HL-60 (cell line): ENCODE measurements at regions not wholly inside any gene's neighbourhood (a gene's known extent, or its start where the extent isn't known, plus 50 kb on each side); places are given as distances from the start of the nearest gene placed in this dataset.

ENCODE experiments used
- DNase-seq, 2 experiments: peaks; one replicate each; pipeline ENCODE4 v3.0.0-alpha.2; 2010 to 2020; ENCODE audit warnings: low read depth in 1 of 2, low spot score in 1 of 2
- H3K27ac ChIP-seq: fragments of 250-450 bp; sonication (Bioruptor Pico); replicated peaks from 2 replicates; pipeline ENCODE4 v1.5.1; 2020; ENCODE audit warnings: mild to moderate bottlenecking, moderate library complexity
- H3K27me3 ChIP-seq: fragments of 250-450 bp; sonication (Bioruptor Pico); 2 replicates; pipeline ENCODE4 v1.5.1; 2021; ENCODE audit warnings: mild to moderate bottlenecking, moderate library complexity; ENCODE audit not compliant: insufficient read depth, poor library complexity, severe bottlenecking
- H3K4me3 ChIP-seq: replicated peaks from 2 replicates; pipeline ENCODE4 v1.5.1; 2011; ENCODE audit warnings: mild to moderate bottlenecking, control low read depth, low read length; ENCODE audit not compliant: insufficient read depth
- GABPA ChIP-seq: IDR thresholded peaks from 2 replicates; pipeline ENCODE4 v1.6.1; 2012; ENCODE audit warnings: low read depth
- POLR2AphosphoS5 ChIP-seq: IDR thresholded peaks from 2 replicates; pipeline ENCODE4 v1.6.1; 2012; ENCODE audit warnings: low read depth
- SPI1 ChIP-seq: IDR thresholded peaks from 2 replicates; pipeline ENCODE4 v1.6.1; 2012; ENCODE audit warnings: low read depth, mild to moderate bottlenecking, borderline replicate concordance
- TF ChIP-seq, protein P1 (sequence below): IDR thresholded peaks from one replicate; pipeline ENCODE4 v1.5.1; 2011; ENCODE audit warnings: low read length, control low read depth, inconsistent platforms; ENCODE audit not compliant: insufficient read depth
- TF ChIP-seq, protein P2 (sequence below): IDR thresholded peaks from 2 replicates; pipeline ENCODE4 v1.6.1; 2012; ENCODE audit warnings: low read depth; ENCODE audit not compliant: insufficient replicate concordance

DNA sequence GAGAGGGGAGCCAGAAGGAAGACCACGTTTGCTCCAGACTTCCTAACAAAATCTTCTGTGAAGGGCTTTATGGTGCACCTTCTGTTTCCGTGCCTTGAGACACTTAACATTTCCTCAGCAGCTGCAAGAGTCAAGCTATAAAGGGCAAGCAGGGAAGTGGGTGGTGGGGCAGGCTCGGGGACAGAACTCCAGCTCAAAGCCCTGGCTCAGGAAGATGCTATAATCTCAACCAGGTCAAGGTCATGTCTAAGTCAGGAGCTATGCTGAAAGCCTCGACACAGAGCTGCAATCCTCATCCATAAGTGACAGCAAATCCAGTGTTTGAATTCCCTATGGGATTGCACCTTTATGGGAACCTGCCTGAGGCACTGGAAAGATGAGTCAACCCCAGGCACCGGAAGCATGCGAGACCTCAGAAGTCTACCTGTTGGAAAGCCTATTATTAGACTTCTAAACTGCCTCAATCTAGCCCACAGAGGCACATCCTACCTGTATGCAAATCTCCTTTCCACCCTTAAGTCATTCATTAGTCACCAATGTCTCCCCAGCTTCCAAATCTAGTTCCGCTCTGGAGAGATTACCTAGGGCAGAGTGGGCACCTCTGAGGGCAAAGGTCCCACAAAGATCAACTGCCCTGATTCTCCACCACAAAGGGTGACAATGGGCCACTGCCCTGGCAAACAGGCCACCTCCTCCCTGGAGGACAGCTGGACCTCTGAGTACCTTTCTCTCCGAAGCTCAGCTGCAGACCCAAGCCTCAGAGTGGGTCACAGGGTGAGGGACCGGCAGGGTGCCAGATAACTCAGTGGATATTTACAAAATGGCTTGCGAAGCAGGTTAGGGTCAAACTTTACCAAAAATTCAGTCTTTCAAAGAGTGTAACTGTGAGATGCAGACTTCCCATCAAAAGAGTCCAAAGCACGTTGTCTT lies 287.0 kb downstream of the CDC5L start:
- no peak for DNase-seq
- Histone ChIP-seq H3K4me3 (no peak overlapping the region), H3K27me3 (no peaks in the 10 kb centered on the region), H3K27ac (no peak overlapping the region)
- TF ChIP-seq SPI1 (no peak), GABPA (no peak), POLR2AphosphoS5 (no peak)
- TF ChIP-seq, protein P1, sequence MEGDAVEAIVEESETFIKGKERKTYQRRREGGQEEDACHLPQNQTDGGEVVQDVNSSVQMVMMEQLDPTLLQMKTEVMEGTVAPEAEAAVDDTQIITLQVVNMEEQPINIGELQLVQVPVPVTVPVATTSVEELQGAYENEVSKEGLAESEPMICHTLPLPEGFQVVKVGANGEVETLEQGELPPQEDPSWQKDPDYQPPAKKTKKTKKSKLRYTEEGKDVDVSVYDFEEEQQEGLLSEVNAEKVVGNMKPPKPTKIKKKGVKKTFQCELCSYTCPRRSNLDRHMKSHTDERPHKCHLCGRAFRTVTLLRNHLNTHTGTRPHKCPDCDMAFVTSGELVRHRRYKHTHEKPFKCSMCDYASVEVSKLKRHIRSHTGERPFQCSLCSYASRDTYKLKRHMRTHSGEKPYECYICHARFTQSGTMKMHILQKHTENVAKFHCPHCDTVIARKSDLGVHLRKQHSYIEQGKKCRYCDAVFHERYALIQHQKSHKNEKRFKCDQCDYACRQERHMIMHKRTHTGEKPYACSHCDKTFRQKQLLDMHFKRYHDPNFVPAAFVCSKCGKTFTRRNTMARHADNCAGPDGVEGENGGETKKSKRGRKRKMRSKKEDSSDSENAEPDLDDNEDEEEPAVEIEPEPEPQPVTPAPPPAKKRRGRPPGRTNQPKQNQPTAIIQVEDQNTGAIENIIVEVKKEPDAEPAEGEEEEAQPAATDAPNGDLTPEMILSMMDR: no peak
- TF ChIP-seq, protein P2, sequence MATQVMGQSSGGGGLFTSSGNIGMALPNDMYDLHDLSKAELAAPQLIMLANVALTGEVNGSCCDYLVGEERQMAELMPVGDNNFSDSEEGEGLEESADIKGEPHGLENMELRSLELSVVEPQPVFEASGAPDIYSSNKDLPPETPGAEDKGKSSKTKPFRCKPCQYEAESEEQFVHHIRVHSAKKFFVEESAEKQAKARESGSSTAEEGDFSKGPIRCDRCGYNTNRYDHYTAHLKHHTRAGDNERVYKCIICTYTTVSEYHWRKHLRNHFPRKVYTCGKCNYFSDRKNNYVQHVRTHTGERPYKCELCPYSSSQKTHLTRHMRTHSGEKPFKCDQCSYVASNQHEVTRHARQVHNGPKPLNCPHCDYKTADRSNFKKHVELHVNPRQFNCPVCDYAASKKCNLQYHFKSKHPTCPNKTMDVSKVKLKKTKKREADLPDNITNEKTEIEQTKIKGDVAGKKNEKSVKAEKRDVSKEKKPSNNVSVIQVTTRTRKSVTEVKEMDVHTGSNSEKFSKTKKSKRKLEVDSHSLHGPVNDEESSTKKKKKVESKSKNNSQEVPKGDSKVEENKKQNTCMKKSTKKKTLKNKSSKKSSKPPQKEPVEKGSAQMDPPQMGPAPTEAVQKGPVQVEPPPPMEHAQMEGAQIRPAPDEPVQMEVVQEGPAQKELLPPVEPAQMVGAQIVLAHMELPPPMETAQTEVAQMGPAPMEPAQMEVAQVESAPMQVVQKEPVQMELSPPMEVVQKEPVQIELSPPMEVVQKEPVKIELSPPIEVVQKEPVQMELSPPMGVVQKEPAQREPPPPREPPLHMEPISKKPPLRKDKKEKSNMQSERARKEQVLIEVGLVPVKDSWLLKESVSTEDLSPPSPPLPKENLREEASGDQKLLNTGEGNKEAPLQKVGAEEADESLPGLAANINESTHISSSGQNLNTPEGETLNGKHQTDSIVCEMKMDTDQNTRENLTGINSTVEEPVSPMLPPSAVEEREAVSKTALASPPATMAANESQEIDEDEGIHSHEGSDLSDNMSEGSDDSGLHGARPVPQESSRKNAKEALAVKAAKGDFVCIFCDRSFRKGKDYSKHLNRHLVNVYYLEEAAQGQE: no peak

GRCh38 chr6:44675449-44675848 lies 287.9 kb downstream of the CDC5L start:
- Histone ChIP-seq H3K27me3 (no peaks in the 10 kb centered on the region), H3K27ac (no peak overlapping the region), H3K4me3 (no peak overlapping the region)
- no peak for TF ChIP-seq GABPA
- TF ChIP-seq, protein P1: no peak
- TF ChIP-seq, protein P2: no peak
- TF ChIP-seq POLR2AphosphoS5: no peak
- TF ChIP-seq SPI1: no peak
- no peak for DNase-seq

- TF ChIP-seq, protein P1: no peak
- no peak for TF ChIP-seq SPI1
- TF ChIP-seq, protein P2: no peak
- TF ChIP-seq POLR2AphosphoS5: no peak
- TF ChIP-seq GABPA: no peak
- no peak for DNase-seq
- H3K4me3 ChIP-seq: no peak overlapping the region
- H3K27ac ChIP-seq: no peak overlapping the region
- H3K27me3 ChIP-seq: no peaks in the 10 kb centered on the region
Measured at GRCh38 chr6:44676246-44676790, 288.8 kb downstream of the CDC5L start.
